ENCODE measurements at regions not wholly inside any gene's neighbourhood (a gene's known extent, or its start where the extent isn't known, plus 50 kb on each side); places are given as distances from the start of the nearest gene placed in this dataset.
A peak's percentile ranks its signal among the peaks of the same experiment; 100 is the strongest.

DNA sequence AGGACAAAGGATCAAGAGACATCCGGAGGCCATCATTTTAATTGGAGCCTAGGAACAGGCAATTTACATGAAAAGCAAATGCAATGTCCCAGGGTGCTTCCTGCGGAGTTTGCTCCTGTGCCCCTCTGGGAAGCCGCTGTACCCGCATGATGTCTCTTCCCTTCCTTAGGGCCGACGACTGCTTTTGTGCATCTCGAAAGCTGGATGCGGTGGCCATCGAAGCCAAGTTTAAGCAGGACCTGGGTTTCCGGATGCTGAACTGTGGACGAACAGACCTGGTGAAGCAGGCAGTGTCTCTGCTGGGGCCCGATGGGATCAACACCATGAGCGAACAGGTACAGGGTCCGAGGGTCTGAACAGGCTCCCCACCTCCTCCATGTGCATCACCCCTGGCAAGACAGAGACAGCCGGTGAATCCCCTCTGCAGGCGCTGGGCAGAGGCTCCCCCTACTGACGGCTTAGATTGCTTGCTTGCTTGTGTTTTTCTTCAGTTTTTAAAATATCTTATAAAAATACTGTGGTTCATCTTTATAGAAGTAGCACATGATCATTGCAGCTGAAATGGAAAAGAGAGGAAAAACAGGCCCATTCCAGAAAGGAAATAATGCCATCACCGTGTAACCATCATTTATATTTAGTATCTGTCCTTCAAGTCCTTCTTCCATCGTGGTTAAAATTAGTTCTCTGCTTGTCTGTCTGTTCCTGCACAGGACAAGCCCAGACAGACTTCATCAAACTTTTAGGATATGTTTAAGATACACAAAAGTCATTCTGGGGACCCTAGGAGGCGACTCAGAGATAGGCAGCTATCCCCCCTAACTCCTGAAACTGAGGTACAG, 75.4 kb upstream of the PWP1 start:
- peaks cover 15% of the 10 kb centered on the region for H3K4me1 ChIP-seq (ENCODE audit: control insufficient read depth, insufficient read depth, low read length)
- H3K27me3 ChIP-seq (ENCODE audit: control insufficient read depth, insufficient read depth, low read length): no peaks in the 10 kb centered on the region
- no peak overlapping the region for H3K27ac ChIP-seq (ENCODE audit: low read depth, low read length)
- H3K4me3 ChIP-seq (ENCODE audit: low read depth, low read length): no peak overlapping the region
- DNase-seq (ENCODE audit: low read depth in 4 of 6, low spot score in 6 of 6): peak; percentile 29 to 92 (median 44)
- peaks cover 3% of the 10 kb centered on the region for H3K36me3 ChIP-seq (ENCODE audit: control insufficient read depth, insufficient read depth, low read length)
- WGBS (ENCODE audit: insufficient coverage): 16% methylated on average over 14 of the region's 20 CpGs
- no peaks in the 10 kb centered on the region for H3K9me3 ChIP-seq (ENCODE audit: control insufficient read depth, insufficient read depth, low read length)

DNA sequence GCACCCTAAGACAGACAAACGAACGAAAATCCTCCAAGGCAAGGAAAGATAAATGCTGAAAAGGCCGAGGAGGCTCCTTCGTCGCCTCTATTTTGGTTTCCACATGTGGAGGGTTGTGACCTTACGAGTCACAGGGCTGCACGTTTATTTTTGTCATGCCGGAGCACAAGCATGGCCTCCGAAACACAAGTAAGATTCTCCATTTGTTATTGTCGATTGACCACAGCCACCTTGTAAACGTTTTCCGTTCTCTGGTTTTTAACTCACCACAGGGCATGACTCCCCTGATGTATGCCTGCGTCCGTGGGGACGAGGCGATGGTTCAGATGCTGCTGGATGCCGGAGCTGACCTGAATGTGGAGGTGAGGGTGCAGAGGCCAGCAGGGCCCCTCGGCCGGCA, 73.1 kb upstream of the PWP1 start:
- peaks cover 11% of the 10 kb centered on the region for H3K4me1 ChIP-seq (ENCODE audit: control insufficient read depth, insufficient read depth, low read length)
- DNase-seq (ENCODE audit: low read depth in 4 of 6, low spot score in 6 of 6): no peak
- no peaks in the 10 kb centered on the region for H3K9me3 ChIP-seq (ENCODE audit: control insufficient read depth, insufficient read depth, low read length)
- peaks cover 8% of the 10 kb centered on the region for H3K36me3 ChIP-seq (ENCODE audit: control insufficient read depth, insufficient read depth, low read length)
- H3K27me3 ChIP-seq (ENCODE audit: control insufficient read depth, insufficient read depth, low read length): no peaks in the 10 kb centered on the region
- H3K4me3 ChIP-seq (ENCODE audit: low read depth, low read length): no peak overlapping the region
- 72% methylated on average over 19 of the region's 19 CpGs for WGBS (ENCODE audit: insufficient coverage)
- no peak overlapping the region for H3K27ac ChIP-seq (ENCODE audit: low read depth, low read length)

DNA sequence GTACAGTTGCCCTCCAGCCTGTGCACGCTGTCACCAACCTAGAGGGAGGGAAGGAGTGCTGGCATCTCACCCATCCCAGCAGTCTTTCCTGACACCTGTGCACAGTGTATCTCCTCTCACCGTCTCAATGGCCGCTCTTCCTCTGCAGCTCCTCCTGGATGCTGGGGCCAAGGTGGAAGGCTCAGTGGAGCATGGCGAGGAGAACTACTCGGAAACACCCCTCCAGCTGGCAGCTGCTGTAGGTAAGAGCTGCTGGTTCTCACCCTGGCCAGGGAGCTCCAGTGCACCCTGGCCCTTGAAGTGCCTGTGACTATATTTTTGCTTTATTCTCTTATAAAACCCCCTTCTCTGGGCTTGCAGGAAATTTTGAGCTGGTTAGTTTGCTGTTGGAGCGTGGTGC, 68.7 kb upstream of the PWP1 start:
- Histone ChIP-seq H3K27ac (ENCODE audit: low read depth, low read length) (no peak overlapping the region), H3K9me3 (ENCODE audit: control insufficient read depth, insufficient read depth, low read length) (no peaks in the 10 kb centered on the region), H3K4me3 (ENCODE audit: low read depth, low read length) (no peak overlapping the region), H3K27me3 (ENCODE audit: control insufficient read depth, insufficient read depth, low read length) (no peaks in the 10 kb centered on the region), H3K4me1 (ENCODE audit: control insufficient read depth, insufficient read depth, low read length) (no peaks in the 10 kb centered on the region), H3K36me3 (ENCODE audit: control insufficient read depth, insufficient read depth, low read length) (peaks cover 25% of the 10 kb centered on the region)
- 100% methylated on average over 2 of the region's 6 CpGs for WGBS (ENCODE audit: insufficient coverage)
- no peak for DNase-seq (ENCODE audit: low read depth in 4 of 6, low spot score in 6 of 6)

DNA sequence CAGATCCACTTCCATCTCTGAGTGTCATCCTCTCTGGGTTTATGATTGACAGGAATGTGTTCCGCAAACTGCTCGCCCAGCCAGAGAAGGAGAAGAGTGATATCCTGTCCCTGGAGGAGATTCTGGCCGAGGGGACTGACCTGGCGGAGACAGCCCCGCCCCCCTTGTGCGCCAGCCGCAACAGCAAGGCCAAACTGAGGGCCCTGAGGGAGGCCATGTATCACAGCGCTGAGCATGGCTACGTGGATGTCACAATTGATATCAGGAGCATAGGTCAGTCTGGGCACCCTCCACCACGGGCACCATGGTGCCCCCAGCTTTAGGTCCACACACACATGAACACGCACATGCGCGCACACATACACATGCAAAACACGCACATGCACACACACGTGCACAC, 67.5 kb upstream of the PWP1 start:
- no peak for DNase-seq (ENCODE audit: low read depth in 4 of 6, low spot score in 6 of 6)
- Histone ChIP-seq H3K4me1 (ENCODE audit: control insufficient read depth, insufficient read depth, low read length) (no peaks in the 10 kb centered on the region), H3K9me3 (ENCODE audit: control insufficient read depth, insufficient read depth, low read length) (no peaks in the 10 kb centered on the region), H3K27me3 (ENCODE audit: control insufficient read depth, insufficient read depth, low read length) (no peaks in the 10 kb centered on the region), H3K36me3 (ENCODE audit: control insufficient read depth, insufficient read depth, low read length) (peaks cover 22% of the 10 kb centered on the region), H3K27ac (ENCODE audit: low read depth, low read length) (no peak overlapping the region), H3K4me3 (ENCODE audit: low read depth, low read length) (no peak overlapping the region)
- 92% methylated on average over 15 of the region's 15 CpGs for WGBS (ENCODE audit: insufficient coverage)

DNA sequence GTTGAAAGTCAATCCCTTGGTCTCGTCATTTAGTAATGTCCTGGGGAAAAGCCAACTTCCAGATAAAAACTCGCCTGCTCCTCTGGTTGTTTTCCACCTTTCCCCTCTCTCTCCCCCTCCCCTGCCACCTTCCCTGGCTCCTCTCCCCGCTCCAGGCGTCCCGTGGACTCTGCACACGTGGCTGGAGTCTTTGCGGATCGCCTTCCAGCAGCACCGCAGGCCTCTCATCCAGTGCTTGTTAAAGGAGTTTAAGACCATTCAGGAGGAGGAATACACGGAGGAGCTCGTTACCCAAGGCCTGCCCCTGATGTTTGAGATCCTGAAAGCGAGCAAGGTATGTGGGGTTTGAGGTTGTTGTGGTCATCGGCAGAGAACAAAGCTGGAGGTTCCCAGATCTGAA, 65.8 kb upstream of the PWP1 start:
- Histone ChIP-seq H3K9me3 (ENCODE audit: control insufficient read depth, insufficient read depth, low read length) (peaks cover 5% of the 10 kb centered on the region), H3K4me3 (ENCODE audit: low read depth, low read length) (no peak overlapping the region), H3K27me3 (ENCODE audit: control insufficient read depth, insufficient read depth, low read length) (no peaks in the 10 kb centered on the region), H3K4me1 (ENCODE audit: control insufficient read depth, insufficient read depth, low read length) (no peaks in the 10 kb centered on the region), H3K27ac (ENCODE audit: low read depth, low read length) (no peak overlapping the region), H3K36me3 (ENCODE audit: control insufficient read depth, insufficient read depth, low read length) (peaks cover 22% of the 10 kb centered on the region)
- 73% methylated on average over 13 of the region's 13 CpGs for WGBS (ENCODE audit: insufficient coverage)
- DNase-seq (ENCODE audit: low read depth in 4 of 6, low spot score in 6 of 6): no peak

- WGBS (ENCODE audit: insufficient coverage): 58% methylated on average over 2 of the region's 8 CpGs
- Histone ChIP-seq H3K27ac (ENCODE audit: low read depth, low read length) (no peak overlapping the region), H3K27me3 (ENCODE audit: control insufficient read depth, insufficient read depth, low read length) (no peaks in the 10 kb centered on the region), H3K4me1 (ENCODE audit: control insufficient read depth, insufficient read depth, low read length) (no peaks in the 10 kb centered on the region), H3K36me3 (ENCODE audit: control insufficient read depth, insufficient read depth, low read length) (peaks cover 22% of the 10 kb centered on the region), H3K9me3 (ENCODE audit: control insufficient read depth, insufficient read depth, low read length) (peaks cover 7% of the 10 kb centered on the region), H3K4me3 (ENCODE audit: low read depth, low read length) (no peak overlapping the region)
- DNase-seq (ENCODE audit: low read depth in 4 of 6, low spot score in 6 of 6): peak in 1 of 6 donors; percentile 29
These were observed 63.6 kb upstream of the PWP1 start for GRCh38 chr12:107622001-107622400.

- no peak for DNase-seq (ENCODE audit: low read depth in 4 of 6, low spot score in 6 of 6)
- peaks cover 12% of the 10 kb centered on the region for H3K36me3 ChIP-seq (ENCODE audit: control insufficient read depth, insufficient read depth, low read length)
- H3K9me3 ChIP-seq (ENCODE audit: control insufficient read depth, insufficient read depth, low read length): peaks cover 7% of the 10 kb centered on the region
- WGBS (ENCODE audit: insufficient coverage): 100% methylated on average over 1 of the region's 4 CpGs
- H3K4me1 ChIP-seq (ENCODE audit: control insufficient read depth, insufficient read depth, low read length): no peaks in the 10 kb centered on the region
- no peak overlapping the region for H3K27ac ChIP-seq (ENCODE audit: low read depth, low read length)
- no peaks in the 10 kb centered on the region for H3K27me3 ChIP-seq (ENCODE audit: control insufficient read depth, insufficient read depth, low read length)
- H3K4me3 ChIP-seq (ENCODE audit: low read depth, low read length): no peak overlapping the region
These were observed 61.1 kb upstream of the PWP1 start for GRCh38 chr12:107624493-107624892.

DNA sequence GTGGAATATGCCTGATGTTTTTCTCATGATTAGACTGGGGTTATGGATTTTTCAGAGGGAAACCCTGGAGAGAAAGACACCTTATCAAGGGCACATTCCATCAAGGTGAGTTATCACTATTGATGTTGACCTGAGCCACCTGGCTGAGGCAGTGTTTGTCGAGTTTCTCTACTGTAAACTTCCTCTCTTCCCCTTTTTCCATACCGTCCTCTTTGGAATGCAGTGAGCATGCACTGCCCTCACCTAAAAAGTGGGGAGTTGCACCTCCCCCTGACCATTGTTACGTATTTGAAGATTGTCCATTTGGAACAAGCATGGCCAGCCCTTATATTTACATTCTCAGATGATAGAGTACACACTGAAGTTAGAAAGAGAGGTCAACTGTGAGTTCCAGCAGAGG, 53.9 kb upstream of the PWP1 start:
- Histone ChIP-seq H3K4me1 (ENCODE audit: control insufficient read depth, insufficient read depth, low read length) (no peaks in the 10 kb centered on the region), H3K27ac (ENCODE audit: low read depth, low read length) (no peak overlapping the region), H3K36me3 (ENCODE audit: control insufficient read depth, insufficient read depth, low read length) (peaks cover 5% of the 10 kb centered on the region), H3K9me3 (ENCODE audit: control insufficient read depth, insufficient read depth, low read length) (peaks cover 2% of the 10 kb centered on the region), H3K27me3 (ENCODE audit: control insufficient read depth, insufficient read depth, low read length) (no peaks in the 10 kb centered on the region), H3K4me3 (ENCODE audit: low read depth, low read length) (no peak overlapping the region)
- WGBS (ENCODE audit: insufficient coverage): 89% methylated on average over 2 of the region's 3 CpGs
- DNase-seq (ENCODE audit: low read depth in 4 of 6, low spot score in 6 of 6): no peak

DNA sequence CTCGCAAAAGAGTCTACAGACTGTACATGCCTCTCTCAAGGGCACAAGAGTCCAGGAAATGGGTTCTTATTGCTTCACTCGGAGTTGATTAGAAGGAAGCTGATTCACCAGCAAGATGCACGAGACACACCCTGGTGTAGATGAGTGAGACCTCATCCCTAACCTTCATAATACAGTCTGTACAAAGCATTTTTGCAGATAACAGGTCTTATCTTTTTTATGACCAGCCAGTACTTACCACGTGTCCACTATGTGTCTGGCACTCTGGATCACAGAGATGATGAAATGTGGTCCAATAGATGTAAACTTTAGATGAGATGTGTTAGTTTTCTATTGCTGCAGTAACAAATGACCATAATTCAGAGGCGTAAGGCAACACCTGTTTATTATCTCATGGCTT, 53.4 kb upstream of the PWP1 start:
- no peak overlapping the region for H3K4me3 ChIP-seq (ENCODE audit: low read depth, low read length)
- peaks cover 2% of the 10 kb centered on the region for H3K9me3 ChIP-seq (ENCODE audit: control insufficient read depth, insufficient read depth, low read length)
- DNase-seq (ENCODE audit: low read depth in 4 of 6, low spot score in 6 of 6): no peak
- H3K4me1 ChIP-seq (ENCODE audit: control insufficient read depth, insufficient read depth, low read length): no peaks in the 10 kb centered on the region
- 100% methylated on average over 3 of the region's 5 CpGs for WGBS (ENCODE audit: insufficient coverage)
- peaks cover 5% of the 10 kb centered on the region for H3K36me3 ChIP-seq (ENCODE audit: control insufficient read depth, insufficient read depth, low read length)
- no peaks in the 10 kb centered on the region for H3K27me3 ChIP-seq (ENCODE audit: control insufficient read depth, insufficient read depth, low read length)
- no peak overlapping the region for H3K27ac ChIP-seq (ENCODE audit: low read depth, low read length)

- no peak for DNase-seq (ENCODE audit: low read depth in 4 of 6, low spot score in 6 of 6)
- no peaks in the 10 kb centered on the region for H3K4me1 ChIP-seq (ENCODE audit: control insufficient read depth, insufficient read depth, low read length)
- peaks cover 3% of the 10 kb centered on the region for H3K36me3 ChIP-seq (ENCODE audit: control insufficient read depth, insufficient read depth, low read length)
- H3K9me3 ChIP-seq (ENCODE audit: control insufficient read depth, insufficient read depth, low read length): peaks cover 2% of the 10 kb centered on the region
- H3K4me3 ChIP-seq (ENCODE audit: low read depth, low read length): no peak overlapping the region
- WGBS (ENCODE audit: insufficient coverage): 37% methylated on average over 7 of the region's 10 CpGs
- H3K27me3 ChIP-seq (ENCODE audit: control insufficient read depth, insufficient read depth, low read length): no peaks in the 10 kb centered on the region
- no peak overlapping the region for H3K27ac ChIP-seq (ENCODE audit: low read depth, low read length)
These were observed 51.1 kb upstream of the PWP1 start for GRCh38 chr12:107634530-107634929.

Data from spinal cord (tissue), 9 donors.